ENCODE measurements at regions not wholly inside any gene's neighbourhood (a gene's known extent, or its start where the extent isn't known, plus 50 kb on each side); places are given as distances from the start of the nearest gene placed in this dataset.

DNA sequence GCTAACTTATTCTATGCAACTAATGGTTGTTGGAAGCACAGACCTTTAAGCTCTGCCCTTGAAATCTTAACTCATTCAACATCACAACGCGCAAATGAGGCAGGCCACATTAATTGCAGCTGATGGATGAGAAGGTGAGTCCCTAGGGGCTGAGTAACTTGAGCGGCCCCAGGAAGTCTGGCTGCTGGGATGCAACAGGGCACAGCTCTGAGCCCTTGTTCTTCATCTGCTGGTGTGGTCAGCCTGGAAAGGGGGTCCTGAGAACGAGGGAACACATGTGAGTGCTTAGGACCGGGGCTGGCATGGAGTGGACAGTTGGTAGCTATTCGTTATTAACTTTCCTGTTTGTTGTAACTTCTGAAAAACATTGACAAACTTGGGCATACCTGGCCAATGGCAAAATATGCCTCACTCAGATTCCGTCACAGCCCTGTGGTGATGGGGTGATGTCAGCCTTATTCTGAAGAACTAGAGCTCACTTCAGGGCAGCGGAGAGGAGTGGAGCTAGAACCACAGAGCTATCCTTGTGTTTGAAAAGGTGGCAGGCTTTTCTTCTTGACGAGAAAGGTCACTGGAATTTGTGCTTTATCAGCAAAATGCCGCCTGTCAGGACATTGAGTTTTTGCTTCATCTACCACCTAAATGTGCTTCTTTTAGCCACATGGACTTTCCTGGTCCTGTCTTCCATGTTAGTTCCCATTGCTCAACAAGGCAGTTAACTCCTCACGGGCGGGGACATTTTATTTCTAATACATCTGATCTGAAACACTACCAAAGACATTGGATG lies 145.9 kb upstream of the FHL2 start:
- TF ChIP-seq, protein P1, sequence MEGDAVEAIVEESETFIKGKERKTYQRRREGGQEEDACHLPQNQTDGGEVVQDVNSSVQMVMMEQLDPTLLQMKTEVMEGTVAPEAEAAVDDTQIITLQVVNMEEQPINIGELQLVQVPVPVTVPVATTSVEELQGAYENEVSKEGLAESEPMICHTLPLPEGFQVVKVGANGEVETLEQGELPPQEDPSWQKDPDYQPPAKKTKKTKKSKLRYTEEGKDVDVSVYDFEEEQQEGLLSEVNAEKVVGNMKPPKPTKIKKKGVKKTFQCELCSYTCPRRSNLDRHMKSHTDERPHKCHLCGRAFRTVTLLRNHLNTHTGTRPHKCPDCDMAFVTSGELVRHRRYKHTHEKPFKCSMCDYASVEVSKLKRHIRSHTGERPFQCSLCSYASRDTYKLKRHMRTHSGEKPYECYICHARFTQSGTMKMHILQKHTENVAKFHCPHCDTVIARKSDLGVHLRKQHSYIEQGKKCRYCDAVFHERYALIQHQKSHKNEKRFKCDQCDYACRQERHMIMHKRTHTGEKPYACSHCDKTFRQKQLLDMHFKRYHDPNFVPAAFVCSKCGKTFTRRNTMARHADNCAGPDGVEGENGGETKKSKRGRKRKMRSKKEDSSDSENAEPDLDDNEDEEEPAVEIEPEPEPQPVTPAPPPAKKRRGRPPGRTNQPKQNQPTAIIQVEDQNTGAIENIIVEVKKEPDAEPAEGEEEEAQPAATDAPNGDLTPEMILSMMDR (IDR thresholded peaks at IDR 0.05) = no peak
- TF ChIP-seq POLR2A (IDR thresholded peaks at IDR 0.05) = no peak
